GM18505 (cell line): ENCODE measurements at regions not wholly inside any gene's neighbourhood (a gene's known extent, or its start where the extent isn't known, plus 50 kb on each side); places are given as distances from the start of the nearest gene placed in this dataset.

Source experiments
- ATAC-seq: cut with Tn5 transposase; IDR thresholded peaks from one replicate; pipeline ENCODE4 v1.9.1; 2021; ENCODE audit not compliant: unreplicated experiment
- POLR2A ChIP-seq: IDR thresholded peaks from 4 replicates; pipeline ENCODE4 v1.6.1; 2011; ENCODE audit warnings: borderline replicate concordance; ENCODE audit not compliant: insufficient read depth, insufficient read length; ENCODE audit errors: extremely low read depth

GRCh38 chr2:138324068-138324771, 177.3 kb upstream of the SPOPL start:
- ATAC-seq = no peak
- TF ChIP-seq POLR2A = no peak

- no peak for TF ChIP-seq POLR2A
- no peak for ATAC-seq
Measured at GRCh38 chr2:138327967-138328366, 173.6 kb upstream of the SPOPL start.

GRCh38 chr2:138329162-138329561, 172.4 kb upstream of the SPOPL start:
- no peak for ATAC-seq
- no peak for TF ChIP-seq POLR2A

GRCh38 chr2:138329591-138329990, 172.0 kb upstream of the SPOPL start:
- TF ChIP-seq POLR2A = no peak
- no peak for ATAC-seq

- no peak for ATAC-seq
- no peak for TF ChIP-seq POLR2A
Measured at GRCh38 chr2:138333121-138333520, 168.4 kb upstream of the SPOPL start.

GRCh38 chr2:138333677-138334076, 167.9 kb upstream of the SPOPL start:
- TF ChIP-seq POLR2A = no peak

GRCh38 chr2:138334323-138334722, 167.2 kb upstream of the SPOPL start:
- no peak for TF ChIP-seq POLR2A
- no peak for ATAC-seq

More at GRCh38 chr2:138333677-138334076, 167.9 kb upstream of the SPOPL start:
- no peak for ATAC-seq

- no peak for TF ChIP-seq POLR2A
- ATAC-seq = no peak
Measured at GRCh38 chr2:138335036-138335435, 166.5 kb upstream of the SPOPL start.

GRCh38 chr2:138336146-138336545, 165.4 kb upstream of the SPOPL start:
- TF ChIP-seq POLR2A = no peak
- no peak for ATAC-seq

- TF ChIP-seq POLR2A = no peak
- ATAC-seq = no peak
Measured at GRCh38 chr2:138355244-138355643, 146.3 kb upstream of the SPOPL start.

- ATAC-seq = no peak
- TF ChIP-seq POLR2A = no peak
Measured at GRCh38 chr2:138356178-138356577, 145.4 kb upstream of the SPOPL start.

- TF ChIP-seq POLR2A = no peak
- no peak for ATAC-seq
Measured at GRCh38 chr2:138359532-138359931, 142.0 kb upstream of the SPOPL start.

GRCh38 chr2:138364554-138365162, 136.9 kb upstream of the SPOPL start:
- no peak for ATAC-seq
- TF ChIP-seq POLR2A = no peak

- ATAC-seq = no peak
- no peak for TF ChIP-seq POLR2A
Measured at GRCh38 chr2:138365581-138365980, 136.0 kb upstream of the SPOPL start.
